HCT116 (cell line): ENCODE measurements at regions not wholly inside any gene's neighbourhood (a gene's known extent, or its start where the extent isn't known, plus 50 kb on each side); places are given as distances from the start of the nearest gene placed in this dataset.

Experiments
- ATAC-seq: fragments of 200-7000 bp; cut with Tn5 transposase; 2 replicates; pipeline ENCODE4 v1.9.1; 2020; ENCODE audit warnings: mild to moderate bottlenecking, moderate library complexity
- BruUV-seq: library from RNA; stranded (reverse); fragments of 400-500 nt; replicated peaks from 2 replicates; lab custom pipeline; 2021; lab: Mats Ljungman, UMichigan
- CTCF ChIA-PET: fragments of 300-600 bp; sonication (Branson Sonifier 250); formaldehyde crosslinking; loops from one replicate; lab custom pipeline; 2021; ENCODE audit warnings: antibody characterized with exemption; lab: Charles Lee
- POLR2A ChIA-PET: fragments of 300-600, 350-600 bp; sonication (Branson Sonifier 250); formaldehyde crosslinking; loops from one replicate; lab custom pipeline; 2021; ENCODE audit warnings: antibody characterized with exemption; lab: Charles Lee
- RAD21 ChIA-PET, 2 experiments: fragments of 300-600 bp; sonication (Branson Sonifier 250); formaldehyde crosslinking; loops; one replicate each; lab custom pipeline; 2023; ENCODE audit warnings: low total read pairs in 2 of 2; ENCODE audit not compliant: uncharacterized antibody in 2 of 2, unreplicated experiment in 2 of 2, low non-redundant PET in 1 of 2; lab: Charles Lee
- DNase-seq: peaks from one replicate; pipeline ENCODE4 v3.0.0-alpha.2; 2010; ENCODE audit warnings: low read depth, low spot score
- H2AFZ ChIP-seq: fragments of 200-600 bp; shearing (Covaris generic), sonication (generic); 2 replicates; pipeline ENCODE4 v1.6.1; 2017; ENCODE audit warnings: low read depth, mixed run types, mixed read lengths, antibody characterized with exemption, low read length; ENCODE audit not compliant: poor library complexity, severe bottlenecking
- H3K27ac ChIP-seq: 2 replicates; pipeline ENCODE4 v1.5.1; 2012; ENCODE audit warnings: low read depth, low read length
- H3K27me3 ChIP-seq: fragments of 200-600 bp; sonication (generic); 2 replicates; pipeline ENCODE4 v1.6.1; 2016; ENCODE audit warnings: mixed run types, low read length, mixed read lengths; ENCODE audit not compliant: insufficient read depth
- H3K36me3 ChIP-seq, 2 experiments: fragments of 200-500 bp in 1 of 2; fragments of 200-600 bp in 1 of 2; sonication (Bioruptor generic) in 1 of 2; sonication (generic) in 1 of 2; 2 replicates each; pipeline versions ENCODE4 v1.5.1 to v1.6.1; 2014 to 2016; ENCODE audit warnings: low read length in 2 of 2, inconsistent platforms in 1 of 2, mixed read lengths in 1 of 2, mixed run types in 1 of 2; ENCODE audit not compliant: insufficient read depth in 2 of 2, control insufficient read depth in 1 of 2
- H3K4me1 ChIP-seq, 2 experiments: fragments of 200-600 bp in 1 of 2; sonication (generic) in 1 of 2; 2 replicates each; pipeline versions ENCODE4 v1.5.1 to v1.6.1; 2012 to 2017; ENCODE audit warnings: low read length in 2 of 2, inconsistent platforms in 1 of 2, mild to moderate bottlenecking in 1 of 2, mixed read lengths in 1 of 2, mixed run types in 1 of 2, moderate library complexity in 1 of 2; ENCODE audit not compliant: insufficient read depth in 2 of 2, control insufficient read depth in 1 of 2
- H3K4me2 ChIP-seq: fragments of 200-600 bp; sonication (generic); 2 replicates; pipeline ENCODE4 v1.6.1; 2017; ENCODE audit warnings: mixed run types, low read length, mixed read lengths
- H3K4me3 ChIP-seq, 2 experiments: fragments of 200-600 bp in 1 of 2; sonication (generic) in 1 of 2; replicated peaks in 1 of 2; 2 replicates each; pipeline ENCODE4 v1.5.1; 2011 to 2016; ENCODE audit warnings: low read length in 2 of 2, control low read depth in 1 of 2, low read depth in 1 of 2, mild to moderate bottlenecking in 1 of 2, mixed read lengths in 1 of 2, mixed run types in 1 of 2
- H3K79me2 ChIP-seq: fragments of 200-600 bp; sonication (generic); 2 replicates; pipeline ENCODE4 v1.6.1; 2017; ENCODE audit warnings: mild to moderate bottlenecking, mixed run types, low read length, moderate library complexity, mixed read lengths; ENCODE audit not compliant: insufficient read depth
- H3K9ac ChIP-seq: fragments of 200-600 bp; sonication (generic); 2 replicates; pipeline ENCODE4 v1.6.1; 2016; ENCODE audit warnings: low read length, mixed read lengths
- H3K9me2 ChIP-seq: fragments of 200-600 bp; sonication (generic), shearing (Covaris generic); 2 replicates; pipeline ENCODE4 v1.6.1; 2017; ENCODE audit warnings: mixed run types, mild to moderate bottlenecking, moderate library complexity; ENCODE audit not compliant: insufficient read depth
- H3K9me3 ChIP-seq, 2 experiments: fragments of 200-500 bp in 1 of 2; fragments of 200-600 bp in 1 of 2; sonication (Bioruptor generic) in 1 of 2; sonication (generic) in 1 of 2; 2 replicates each; pipeline ENCODE4 v1.6.1; 2014 to 2017; ENCODE audit warnings: low read length in 2 of 2, mixed read lengths in 2 of 2, inconsistent platforms in 1 of 2, low read depth in 1 of 2, mild to moderate bottlenecking in 1 of 2, mixed run types in 1 of 2, moderate library complexity in 1 of 2; ENCODE audit not compliant: control insufficient read depth in 1 of 2, insufficient read depth in 1 of 2
- H4K20me1 ChIP-seq: fragments of 200-600 bp; sonication (generic), shearing (Covaris generic); 2 replicates; pipeline ENCODE4 v1.6.1; 2017; ENCODE audit warnings: mixed run types, mild to moderate bottlenecking, moderate library complexity; ENCODE audit not compliant: insufficient read depth
- EGR1 ChIP-seq: IDR thresholded peaks from 2 replicates; pipeline ENCODE4 v1.6.1; 2012; ENCODE audit warnings: low read depth
- FOSL1 ChIP-seq: IDR thresholded peaks from 2 replicates; pipeline ENCODE4 v1.6.1; 2012; ENCODE audit warnings: low read depth
- SIN3A ChIP-seq: IDR thresholded peaks from 2 replicates; pipeline ENCODE4 v1.6.1; 2012; ENCODE audit warnings: low read depth
- SRF ChIP-seq: IDR thresholded peaks from 2 replicates; pipeline ENCODE4 v1.6.1; 2012; ENCODE audit warnings: low read depth
- YY1 ChIP-seq: IDR thresholded peaks from 2 replicates; pipeline ENCODE4 v1.6.1; 2011; ENCODE audit warnings: low read length, low read depth, moderate library complexity, mild to moderate bottlenecking; ENCODE audit not compliant: insufficient replicate concordance; ENCODE audit errors: extremely low read depth
- intact Hi-C: fragments of 100-400 bp; cut with micrococcal nuclease; formaldehyde crosslinking; loops from 2 replicates; pipeline ENCODE4 v1.10.0; 2022
- TF ChIP-seq, protein P1 (sequence below): IDR thresholded peaks from 2 replicates; pipeline ENCODE4 v1.6.1; 2012
- TF ChIP-seq, protein P2 (sequence below): IDR thresholded peaks from 2 replicates; pipeline ENCODE4 v1.6.1; 2012; ENCODE audit warnings: low read depth
- TF ChIP-seq, protein P3 (sequence below), 3 experiments: fragments of 200-600 bp in 1 of 3; sonication (generic) in 1 of 3; IDR thresholded peaks in 2 of 3; conservative IDR thresholded peaks in 1 of 3; 2 replicates each; pipeline ENCODE4 v1.5.1; 2012 to 2017; ENCODE audit warnings: low read depth in 2 of 3, low read length in 2 of 3, antibody characterized with exemption in 1 of 3, borderline replicate concordance in 1 of 3, control low read depth in 1 of 3, mild to moderate bottlenecking in 1 of 3, mixed read lengths in 1 of 3, mixed run types in 1 of 3, moderate library complexity in 1 of 3; ENCODE audit not compliant: insufficient read depth in 1 of 3

DNA sequence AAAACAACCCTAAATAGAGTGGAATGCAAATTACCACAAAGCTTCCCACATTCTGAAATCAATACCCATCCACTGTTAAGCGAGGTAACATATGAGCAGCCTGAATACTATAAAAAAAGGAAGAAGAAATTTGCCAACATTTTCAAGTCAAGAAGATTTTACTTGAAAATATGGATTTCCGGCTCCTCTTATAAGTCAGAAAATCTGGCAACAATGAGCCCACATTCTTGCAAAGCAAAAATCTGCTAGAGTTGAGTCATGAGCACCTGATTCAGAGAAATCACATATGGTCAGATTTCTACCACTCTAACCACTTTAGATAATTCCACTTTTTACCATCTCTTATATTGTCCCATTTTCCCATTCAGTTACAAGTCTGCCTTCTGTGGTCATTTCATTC, 395.7 kb downstream of the DTHD1 start:
- Histone ChIP-seq H3K27me3 (0 out of 2 replicates have a peak, but pooled peaks cover 2% of the 10 kb centered on the region), H3K9ac (no peak overlapping the region), H3K79me2 (no peaks in the 10 kb centered on the region), H3K36me3 (no peaks in the 10 kb centered on the region), H2AFZ (no peak overlapping the region), H3K27ac (no peak overlapping the region), H3K9me3 (0 out of 4 replicates have a peak, but pooled peaks cover 0 to 4% of the 10 kb centered on the region in 2 experiments), H3K4me2 (no peak overlapping the region), H3K4me1 (no peaks in the 10 kb centered on the region), H3K9me2 (no peaks in the 10 kb centered on the region), H4K20me1 (no peaks in the 10 kb centered on the region), H3K4me3 (no peak overlapping the region)
- TF ChIP-seq FOSL1 (no peak), SIN3A (no peak), EGR1 (no peak), SRF (no peak), YY1 (no peak)
- TF ChIP-seq, protein P1, sequence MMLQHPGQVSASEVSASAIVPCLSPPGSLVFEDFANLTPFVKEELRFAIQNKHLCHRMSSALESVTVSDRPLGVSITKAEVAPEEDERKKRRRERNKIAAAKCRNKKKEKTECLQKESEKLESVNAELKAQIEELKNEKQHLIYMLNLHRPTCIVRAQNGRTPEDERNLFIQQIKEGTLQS = no peak
- TF ChIP-seq, protein P2, sequence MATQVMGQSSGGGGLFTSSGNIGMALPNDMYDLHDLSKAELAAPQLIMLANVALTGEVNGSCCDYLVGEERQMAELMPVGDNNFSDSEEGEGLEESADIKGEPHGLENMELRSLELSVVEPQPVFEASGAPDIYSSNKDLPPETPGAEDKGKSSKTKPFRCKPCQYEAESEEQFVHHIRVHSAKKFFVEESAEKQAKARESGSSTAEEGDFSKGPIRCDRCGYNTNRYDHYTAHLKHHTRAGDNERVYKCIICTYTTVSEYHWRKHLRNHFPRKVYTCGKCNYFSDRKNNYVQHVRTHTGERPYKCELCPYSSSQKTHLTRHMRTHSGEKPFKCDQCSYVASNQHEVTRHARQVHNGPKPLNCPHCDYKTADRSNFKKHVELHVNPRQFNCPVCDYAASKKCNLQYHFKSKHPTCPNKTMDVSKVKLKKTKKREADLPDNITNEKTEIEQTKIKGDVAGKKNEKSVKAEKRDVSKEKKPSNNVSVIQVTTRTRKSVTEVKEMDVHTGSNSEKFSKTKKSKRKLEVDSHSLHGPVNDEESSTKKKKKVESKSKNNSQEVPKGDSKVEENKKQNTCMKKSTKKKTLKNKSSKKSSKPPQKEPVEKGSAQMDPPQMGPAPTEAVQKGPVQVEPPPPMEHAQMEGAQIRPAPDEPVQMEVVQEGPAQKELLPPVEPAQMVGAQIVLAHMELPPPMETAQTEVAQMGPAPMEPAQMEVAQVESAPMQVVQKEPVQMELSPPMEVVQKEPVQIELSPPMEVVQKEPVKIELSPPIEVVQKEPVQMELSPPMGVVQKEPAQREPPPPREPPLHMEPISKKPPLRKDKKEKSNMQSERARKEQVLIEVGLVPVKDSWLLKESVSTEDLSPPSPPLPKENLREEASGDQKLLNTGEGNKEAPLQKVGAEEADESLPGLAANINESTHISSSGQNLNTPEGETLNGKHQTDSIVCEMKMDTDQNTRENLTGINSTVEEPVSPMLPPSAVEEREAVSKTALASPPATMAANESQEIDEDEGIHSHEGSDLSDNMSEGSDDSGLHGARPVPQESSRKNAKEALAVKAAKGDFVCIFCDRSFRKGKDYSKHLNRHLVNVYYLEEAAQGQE = no peak
- TF ChIP-seq, protein P3, sequence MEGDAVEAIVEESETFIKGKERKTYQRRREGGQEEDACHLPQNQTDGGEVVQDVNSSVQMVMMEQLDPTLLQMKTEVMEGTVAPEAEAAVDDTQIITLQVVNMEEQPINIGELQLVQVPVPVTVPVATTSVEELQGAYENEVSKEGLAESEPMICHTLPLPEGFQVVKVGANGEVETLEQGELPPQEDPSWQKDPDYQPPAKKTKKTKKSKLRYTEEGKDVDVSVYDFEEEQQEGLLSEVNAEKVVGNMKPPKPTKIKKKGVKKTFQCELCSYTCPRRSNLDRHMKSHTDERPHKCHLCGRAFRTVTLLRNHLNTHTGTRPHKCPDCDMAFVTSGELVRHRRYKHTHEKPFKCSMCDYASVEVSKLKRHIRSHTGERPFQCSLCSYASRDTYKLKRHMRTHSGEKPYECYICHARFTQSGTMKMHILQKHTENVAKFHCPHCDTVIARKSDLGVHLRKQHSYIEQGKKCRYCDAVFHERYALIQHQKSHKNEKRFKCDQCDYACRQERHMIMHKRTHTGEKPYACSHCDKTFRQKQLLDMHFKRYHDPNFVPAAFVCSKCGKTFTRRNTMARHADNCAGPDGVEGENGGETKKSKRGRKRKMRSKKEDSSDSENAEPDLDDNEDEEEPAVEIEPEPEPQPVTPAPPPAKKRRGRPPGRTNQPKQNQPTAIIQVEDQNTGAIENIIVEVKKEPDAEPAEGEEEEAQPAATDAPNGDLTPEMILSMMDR (IDR thresholded peaks at IDR 0.05 in 2 of 3, conservative IDR thresholded peaks at IDR 0.05 in 1 of 3; ENCODE audit: borderline replicate concordance in 1 of 3, insufficient read depth in 1 of 3, low read depth in 2 of 3, low read length in 2 of 3) = no peak
- RAD21 ChIA-PET = no interaction called here
- ATAC-seq = no peak
- CTCF ChIA-PET = no interaction called here
- intact Hi-C loops = no loop called here
- POLR2A ChIA-PET = no interaction called here
- no peak for DNase-seq
- no TSS peak for BruUV-seq
